ENCODE measurements at regions not wholly inside any gene's neighbourhood (a gene's known extent, or its start where the extent isn't known, plus 50 kb on each side); places are given as distances from the start of the nearest gene placed in this dataset.
"Not testable (repeated sequence)": the region's sequence is repeated elsewhere in the genome, so short reads cannot be mapped to it uniquely, and the experiment has no call there.

GRCh38 chr4:125651707-125652357, 337.1 kb downstream of the FAT4 start:
- TF ChIP-seq, protein P1, sequence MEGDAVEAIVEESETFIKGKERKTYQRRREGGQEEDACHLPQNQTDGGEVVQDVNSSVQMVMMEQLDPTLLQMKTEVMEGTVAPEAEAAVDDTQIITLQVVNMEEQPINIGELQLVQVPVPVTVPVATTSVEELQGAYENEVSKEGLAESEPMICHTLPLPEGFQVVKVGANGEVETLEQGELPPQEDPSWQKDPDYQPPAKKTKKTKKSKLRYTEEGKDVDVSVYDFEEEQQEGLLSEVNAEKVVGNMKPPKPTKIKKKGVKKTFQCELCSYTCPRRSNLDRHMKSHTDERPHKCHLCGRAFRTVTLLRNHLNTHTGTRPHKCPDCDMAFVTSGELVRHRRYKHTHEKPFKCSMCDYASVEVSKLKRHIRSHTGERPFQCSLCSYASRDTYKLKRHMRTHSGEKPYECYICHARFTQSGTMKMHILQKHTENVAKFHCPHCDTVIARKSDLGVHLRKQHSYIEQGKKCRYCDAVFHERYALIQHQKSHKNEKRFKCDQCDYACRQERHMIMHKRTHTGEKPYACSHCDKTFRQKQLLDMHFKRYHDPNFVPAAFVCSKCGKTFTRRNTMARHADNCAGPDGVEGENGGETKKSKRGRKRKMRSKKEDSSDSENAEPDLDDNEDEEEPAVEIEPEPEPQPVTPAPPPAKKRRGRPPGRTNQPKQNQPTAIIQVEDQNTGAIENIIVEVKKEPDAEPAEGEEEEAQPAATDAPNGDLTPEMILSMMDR (IDR thresholded peaks at IDR 0.05): not testable (repeated sequence)
- not testable (repeated sequence) for TF ChIP-seq POLR2A (IDR thresholded peaks at IDR 0.05)
